Osteoblast (primary cell): ENCODE measurements at regions not wholly inside any gene's neighbourhood (a gene's known extent, or its start where the extent isn't known, plus 50 kb on each side); places are given as distances from the start of the nearest gene placed in this dataset.

Experiments used
- DNase-seq: peaks from one replicate; pipeline ENCODE4 v3.0.0; 2011; ENCODE audit warnings: low spot score, mixed read lengths; ENCODE audit not compliant: insufficient read length; ENCODE audit errors: missing footprints
- H2AFZ ChIP-seq: 2 replicates; pipeline ENCODE4 v1.6.0; 2011; ENCODE audit warnings: mild to moderate bottlenecking, low read length
- H3K27ac ChIP-seq: 2 replicates; pipeline ENCODE4 v1.5.1; 2011; ENCODE audit warnings: mild to moderate bottlenecking, low read depth, low read length, moderate library complexity
- H3K27me3 ChIP-seq: 2 replicates; pipeline ENCODE4 v1.6.0; 2012; ENCODE audit warnings: mild to moderate bottlenecking, control low read depth, inconsistent platforms, low read length, moderate library complexity; ENCODE audit not compliant: insufficient read depth
- H3K36me3 ChIP-seq: 2 replicates; pipeline ENCODE4 v1.5.1; 2011; ENCODE audit warnings: mild to moderate bottlenecking, low read length, control low read depth, moderate library complexity; ENCODE audit not compliant: insufficient read depth
- H3K4me1 ChIP-seq: 2 replicates; pipeline ENCODE4 v1.5.1; 2011; ENCODE audit warnings: mild to moderate bottlenecking, low read length, control low read depth, moderate library complexity; ENCODE audit not compliant: insufficient read depth
- H3K4me2 ChIP-seq: 2 replicates; pipeline ENCODE4 v1.6.0; 2011; ENCODE audit warnings: mild to moderate bottlenecking, low read length; ENCODE audit not compliant: insufficient read depth
- H3K4me3 ChIP-seq: fragments of 200-600 bp; sonication (generic); 3 replicates; pipeline ENCODE4 v1.5.1; 2012; ENCODE audit warnings: mild to moderate bottlenecking, low read length, inconsistent platforms; ENCODE audit not compliant: insufficient read depth
- H3K79me2 ChIP-seq: 2 replicates; pipeline ENCODE4 v1.6.0; 2012; ENCODE audit warnings: mild to moderate bottlenecking, low read length, control low read depth, inconsistent platforms; ENCODE audit not compliant: insufficient read depth
- H3K9me3 ChIP-seq: 2 replicates; pipeline ENCODE4 v1.5.1; 2011; ENCODE audit warnings: low read depth, low read length, control low read depth
- H4K20me1 ChIP-seq: 2 replicates; pipeline ENCODE4 v1.6.0; 2012; ENCODE audit warnings: mild to moderate bottlenecking, low read length, control low read depth; ENCODE audit not compliant: insufficient read depth
- TF ChIP-seq, protein P1 (sequence below): IDR thresholded peaks from 2 replicates; pipeline ENCODE4 v1.5.1; 2011; ENCODE audit warnings: mild to moderate bottlenecking, low read depth, low read length, moderate library complexity; ENCODE audit errors: extremely low read depth

DNA sequence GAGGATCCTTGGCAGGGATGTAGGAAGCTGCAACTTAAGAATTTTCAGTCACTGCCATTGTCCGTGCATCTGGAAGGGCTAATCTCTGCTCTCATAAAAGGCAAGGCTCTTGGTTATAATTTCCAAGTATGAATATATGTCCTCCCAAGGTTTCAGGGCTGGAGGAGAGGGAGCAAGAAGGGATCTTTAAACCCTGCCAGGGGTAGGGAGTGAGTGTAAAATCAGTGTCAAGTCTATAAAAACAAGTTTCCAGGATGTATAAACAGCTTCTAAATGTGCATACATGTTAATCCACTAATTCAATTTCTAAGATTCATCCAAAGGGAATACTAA lies 110.2 kb upstream of the CYRIA start:
- no peaks in the 10 kb centered on the region for H3K4me1 ChIP-seq
- no peak overlapping the region for H3K27ac ChIP-seq
- no peak overlapping the region for H3K4me3 ChIP-seq
- H3K9me3 ChIP-seq, result no peaks in the 10 kb centered on the region
- no peaks in the 10 kb centered on the region for H3K36me3 ChIP-seq
- TF ChIP-seq, protein P1, sequence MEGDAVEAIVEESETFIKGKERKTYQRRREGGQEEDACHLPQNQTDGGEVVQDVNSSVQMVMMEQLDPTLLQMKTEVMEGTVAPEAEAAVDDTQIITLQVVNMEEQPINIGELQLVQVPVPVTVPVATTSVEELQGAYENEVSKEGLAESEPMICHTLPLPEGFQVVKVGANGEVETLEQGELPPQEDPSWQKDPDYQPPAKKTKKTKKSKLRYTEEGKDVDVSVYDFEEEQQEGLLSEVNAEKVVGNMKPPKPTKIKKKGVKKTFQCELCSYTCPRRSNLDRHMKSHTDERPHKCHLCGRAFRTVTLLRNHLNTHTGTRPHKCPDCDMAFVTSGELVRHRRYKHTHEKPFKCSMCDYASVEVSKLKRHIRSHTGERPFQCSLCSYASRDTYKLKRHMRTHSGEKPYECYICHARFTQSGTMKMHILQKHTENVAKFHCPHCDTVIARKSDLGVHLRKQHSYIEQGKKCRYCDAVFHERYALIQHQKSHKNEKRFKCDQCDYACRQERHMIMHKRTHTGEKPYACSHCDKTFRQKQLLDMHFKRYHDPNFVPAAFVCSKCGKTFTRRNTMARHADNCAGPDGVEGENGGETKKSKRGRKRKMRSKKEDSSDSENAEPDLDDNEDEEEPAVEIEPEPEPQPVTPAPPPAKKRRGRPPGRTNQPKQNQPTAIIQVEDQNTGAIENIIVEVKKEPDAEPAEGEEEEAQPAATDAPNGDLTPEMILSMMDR, result no peak
- H2AFZ ChIP-seq, result no peak overlapping the region
- H3K79me2 ChIP-seq, result no peaks in the 10 kb centered on the region
- DNase-seq, result no peak
- H3K4me2 ChIP-seq, result no peak overlapping the region
- H4K20me1 ChIP-seq, result no peaks in the 10 kb centered on the region
- no peaks in the 10 kb centered on the region for H3K27me3 ChIP-seq

GRCh38 chr2:16774980-16775898 lies 109.6 kb upstream of the CYRIA start:
- Histone ChIP-seq H2AFZ (no peak overlapping the region), H3K27me3 (no peaks in the 10 kb centered on the region), H3K4me2 (no peak overlapping the region), H3K36me3 (no peaks in the 10 kb centered on the region), H3K4me3 (no peak overlapping the region), H4K20me1 (no peaks in the 10 kb centered on the region), H3K27ac (no peak overlapping the region), H3K4me1 (no peaks in the 10 kb centered on the region), H3K9me3 (no peaks in the 10 kb centered on the region), H3K79me2 (no peaks in the 10 kb centered on the region)
- TF ChIP-seq, protein P1, result no peak
- DNase-seq, result no peak

GRCh38 chr2:16774091-16774490 lies 108.5 kb upstream of the CYRIA start:
- no peak overlapping the region for H3K4me2 ChIP-seq
- DNase-seq, result no peak

More at GRCh38 chr2:16774091-16774490, 108.5 kb upstream of the CYRIA start:
- no peaks in the 10 kb centered on the region for H3K79me2 ChIP-seq
- H2AFZ ChIP-seq, result no peak overlapping the region
- H3K4me1 ChIP-seq, result no peaks in the 10 kb centered on the region
- H3K9me3 ChIP-seq, result no peaks in the 10 kb centered on the region
- no peak overlapping the region for H3K4me3 ChIP-seq
- H3K27me3 ChIP-seq, result no peaks in the 10 kb centered on the region
- H4K20me1 ChIP-seq, result no peaks in the 10 kb centered on the region
- H3K36me3 ChIP-seq, result no peaks in the 10 kb centered on the region
- H3K27ac ChIP-seq, result no peak overlapping the region
- TF ChIP-seq, protein P1, result no peak
